ENCODE measurements at regions not wholly inside any gene's neighbourhood (a gene's known extent, or its start where the extent isn't known, plus 50 kb on each side); places are given as distances from the start of the nearest gene placed in this dataset.

DNA sequence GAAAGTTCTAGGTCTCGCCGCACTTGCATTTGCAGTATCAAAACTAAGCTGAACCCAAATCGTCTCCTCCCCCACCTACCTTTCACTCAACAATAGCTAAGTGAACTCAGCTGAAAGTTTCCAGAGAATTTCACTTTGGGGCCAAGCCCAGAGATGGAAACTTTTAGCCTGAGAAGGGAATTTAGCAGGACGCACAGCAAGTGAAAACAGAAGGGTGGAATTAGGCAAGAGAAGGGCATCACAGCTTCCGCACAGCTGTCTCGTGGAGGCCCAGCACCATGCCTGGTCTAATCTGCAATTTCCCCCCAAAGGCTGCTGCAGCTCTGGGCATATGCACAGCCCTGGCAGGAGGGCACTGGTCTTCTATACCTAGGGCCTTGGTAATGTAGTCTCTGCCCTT lies 262.0 kb downstream of the TNS1 start:
- no peak for DNase-seq (ENCODE audit: insufficient read length, low spot score)
- no peak for FAIRE-seq
- TF ChIP-seq, protein P1, sequence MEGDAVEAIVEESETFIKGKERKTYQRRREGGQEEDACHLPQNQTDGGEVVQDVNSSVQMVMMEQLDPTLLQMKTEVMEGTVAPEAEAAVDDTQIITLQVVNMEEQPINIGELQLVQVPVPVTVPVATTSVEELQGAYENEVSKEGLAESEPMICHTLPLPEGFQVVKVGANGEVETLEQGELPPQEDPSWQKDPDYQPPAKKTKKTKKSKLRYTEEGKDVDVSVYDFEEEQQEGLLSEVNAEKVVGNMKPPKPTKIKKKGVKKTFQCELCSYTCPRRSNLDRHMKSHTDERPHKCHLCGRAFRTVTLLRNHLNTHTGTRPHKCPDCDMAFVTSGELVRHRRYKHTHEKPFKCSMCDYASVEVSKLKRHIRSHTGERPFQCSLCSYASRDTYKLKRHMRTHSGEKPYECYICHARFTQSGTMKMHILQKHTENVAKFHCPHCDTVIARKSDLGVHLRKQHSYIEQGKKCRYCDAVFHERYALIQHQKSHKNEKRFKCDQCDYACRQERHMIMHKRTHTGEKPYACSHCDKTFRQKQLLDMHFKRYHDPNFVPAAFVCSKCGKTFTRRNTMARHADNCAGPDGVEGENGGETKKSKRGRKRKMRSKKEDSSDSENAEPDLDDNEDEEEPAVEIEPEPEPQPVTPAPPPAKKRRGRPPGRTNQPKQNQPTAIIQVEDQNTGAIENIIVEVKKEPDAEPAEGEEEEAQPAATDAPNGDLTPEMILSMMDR (IDR thresholded peaks at IDR 0.05; ENCODE audit: insufficient read depth, missing control alignments) = no peak

DNA sequence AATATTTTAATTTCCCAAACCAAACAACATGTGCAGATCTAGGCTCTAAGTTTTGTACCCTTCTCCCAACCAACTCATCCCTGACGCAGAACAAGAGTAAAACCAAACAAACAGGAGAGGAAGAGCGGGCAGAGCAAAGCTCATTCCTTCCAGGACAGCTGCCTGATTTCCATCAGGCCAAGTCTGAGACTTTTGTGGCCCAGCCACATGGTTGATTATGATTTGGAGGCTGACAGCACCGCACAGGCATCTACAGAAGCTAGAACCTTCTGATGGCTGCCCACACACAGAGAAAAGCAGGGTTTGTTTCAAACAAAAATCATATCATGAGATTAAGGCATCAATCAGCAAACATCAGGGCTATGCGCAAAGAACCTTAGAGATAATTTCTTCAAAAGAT lies 262.6 kb downstream of the TNS1 start:
- no peak for DNase-seq (ENCODE audit: insufficient read length, low spot score)
- FAIRE-seq = no peak
- TF ChIP-seq, protein P1 (IDR thresholded peaks at IDR 0.05; ENCODE audit: insufficient read depth, missing control alignments) = no peak

DNA sequence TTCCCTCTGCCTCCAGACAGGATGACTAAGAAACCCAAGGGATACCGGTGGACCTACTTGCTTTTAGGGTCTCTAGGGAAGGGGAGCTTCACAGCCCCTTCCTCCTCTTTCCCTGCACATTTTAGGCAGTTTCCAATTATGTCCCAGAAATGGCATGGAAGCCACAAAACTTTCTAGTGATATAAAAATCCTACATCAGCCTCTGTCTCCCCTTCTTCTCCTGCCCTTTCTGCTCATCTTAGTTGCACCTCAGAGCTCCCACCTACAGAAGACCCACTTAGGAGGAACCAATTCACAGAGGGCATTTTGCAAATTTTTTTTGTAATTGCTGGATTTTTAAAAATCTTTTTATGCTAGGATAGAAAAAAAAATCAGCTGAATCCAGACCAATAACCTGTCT lies 263.1 kb downstream of the TNS1 start:
- no peak for FAIRE-seq
- TF ChIP-seq, protein P1 (IDR thresholded peaks at IDR 0.05; ENCODE audit: insufficient read depth, missing control alignments) = no peak

DNA sequence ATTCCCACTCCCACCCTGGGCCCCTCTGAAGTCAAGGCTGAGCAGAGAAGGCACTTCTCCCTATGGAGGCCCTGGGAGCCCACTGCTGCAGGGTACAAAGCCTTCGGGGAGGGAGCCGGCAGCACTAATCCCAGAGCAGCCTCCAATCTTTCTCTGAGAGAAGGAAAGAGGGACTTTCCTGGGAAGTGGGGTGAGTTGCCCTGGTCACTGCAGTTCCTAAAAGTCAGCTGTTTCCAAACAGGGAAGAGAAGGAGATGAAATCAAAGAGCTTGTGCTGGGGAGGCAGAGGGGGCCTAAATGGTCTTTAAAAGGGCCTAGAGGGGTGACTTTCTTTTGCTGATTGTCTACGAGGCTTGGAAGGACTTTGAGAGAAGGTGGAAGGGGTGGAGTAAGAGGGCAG lies 264.7 kb downstream of the TNS1 start:
- no peak for FAIRE-seq
- TF ChIP-seq, protein P1 (IDR thresholded peaks at IDR 0.05; ENCODE audit: insufficient read depth, missing control alignments) = no peak
- DNase-seq (ENCODE audit: insufficient read length, low spot score) = no peak

More for the DNA sequence above, 263.1 kb downstream of the TNS1 start:
- no peak for DNase-seq (ENCODE audit: insufficient read length, low spot score)

DNA sequence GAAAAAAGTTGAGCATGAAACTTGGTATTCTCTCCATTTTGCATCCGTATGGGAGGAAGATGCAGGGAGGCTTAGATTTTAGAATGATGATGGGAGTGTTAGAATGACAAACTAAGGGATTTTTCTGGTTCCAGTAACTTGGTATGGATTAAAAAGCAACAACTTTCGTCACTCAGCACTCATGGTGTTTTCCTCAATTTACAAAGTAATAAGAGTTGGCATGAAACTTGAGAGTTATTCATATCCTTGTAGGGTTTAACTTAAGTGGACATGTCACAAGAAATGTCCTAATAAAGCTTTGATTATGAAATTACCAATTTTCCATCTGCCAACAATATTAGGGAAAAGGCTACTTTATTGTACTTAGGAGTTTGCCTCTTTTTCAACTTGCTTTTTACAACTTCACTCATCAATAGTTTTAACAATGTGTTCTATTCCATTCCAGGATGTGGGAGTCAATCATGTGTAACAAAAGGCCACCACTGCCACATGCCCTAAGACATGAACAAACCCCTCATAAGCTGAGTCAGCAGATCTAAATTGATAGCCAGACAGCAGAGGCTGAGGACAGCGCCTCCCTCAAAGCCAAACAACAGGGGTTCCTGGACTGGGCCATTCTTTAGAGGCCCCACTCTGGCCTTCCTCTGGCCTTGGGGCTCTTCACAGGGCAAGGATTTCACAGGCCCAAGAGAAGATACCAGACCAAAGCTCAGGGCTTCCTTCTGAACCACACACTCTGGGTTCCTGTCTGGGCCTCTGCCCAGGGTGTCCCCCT lies 265.8 kb downstream of the TNS1 start:
- TF ChIP-seq, protein P1 (IDR thresholded peaks at IDR 0.05; ENCODE audit: insufficient read depth, missing control alignments) = no peak
- DNase-seq (ENCODE audit: insufficient read length, low spot score) (no peak), FAIRE-seq (no peak)

DNA sequence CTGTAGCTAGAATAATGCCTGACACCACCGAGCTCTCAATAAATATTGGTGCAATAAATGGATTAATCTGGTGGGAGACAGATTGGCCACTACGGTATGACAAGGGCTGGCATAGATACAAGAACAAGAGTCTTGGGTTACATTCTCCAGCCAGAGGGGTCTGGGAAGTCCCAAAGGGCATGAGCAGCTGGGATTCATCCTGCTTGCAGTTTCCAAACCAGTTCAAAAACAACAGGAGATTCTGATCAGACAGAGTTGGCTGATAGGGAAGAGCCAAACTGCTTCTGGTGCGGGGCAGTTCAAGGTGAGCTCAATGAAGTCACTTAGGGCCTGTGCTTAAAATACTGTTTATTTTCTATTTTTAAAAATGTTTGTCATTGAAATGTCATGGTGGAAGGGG lies 266.9 kb downstream of the TNS1 start:
- TF ChIP-seq, protein P1 (IDR thresholded peaks at IDR 0.05; ENCODE audit: insufficient read depth, missing control alignments) = no peak
- FAIRE-seq = no peak
- no peak for DNase-seq (ENCODE audit: insufficient read length, low spot score)

DNA sequence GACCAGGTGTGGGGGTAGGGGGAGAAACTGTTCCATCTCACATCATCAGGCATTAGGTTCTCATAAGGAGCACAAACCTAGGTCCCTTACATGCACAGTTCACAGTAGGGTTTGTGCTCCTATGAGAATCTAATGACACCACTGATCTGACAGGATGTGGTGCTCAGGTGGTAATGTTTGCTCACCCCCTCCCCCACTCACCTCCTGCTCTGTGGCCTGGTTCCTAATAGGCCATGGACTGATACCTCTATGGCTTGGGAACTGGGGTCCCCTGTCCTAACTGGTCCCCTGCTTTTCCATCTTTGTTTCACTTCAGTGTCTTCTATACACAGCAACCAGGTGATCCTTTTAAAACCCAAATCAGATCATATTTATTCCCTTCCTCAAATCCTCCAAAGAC lies 267.8 kb downstream of the TNS1 start:
- TF ChIP-seq, protein P1 (IDR thresholded peaks at IDR 0.05; ENCODE audit: insufficient read depth, missing control alignments) = no peak
- FAIRE-seq = no peak

More for the DNA sequence above, 267.8 kb downstream of the TNS1 start:
- DNase-seq (ENCODE audit: insufficient read length, low spot score) = no peak
